ENCODE measurements at regions not wholly inside any gene's neighbourhood (a gene's known extent, or its start where the extent isn't known, plus 50 kb on each side); places are given as distances from the start of the nearest gene placed in this dataset.

DNA sequence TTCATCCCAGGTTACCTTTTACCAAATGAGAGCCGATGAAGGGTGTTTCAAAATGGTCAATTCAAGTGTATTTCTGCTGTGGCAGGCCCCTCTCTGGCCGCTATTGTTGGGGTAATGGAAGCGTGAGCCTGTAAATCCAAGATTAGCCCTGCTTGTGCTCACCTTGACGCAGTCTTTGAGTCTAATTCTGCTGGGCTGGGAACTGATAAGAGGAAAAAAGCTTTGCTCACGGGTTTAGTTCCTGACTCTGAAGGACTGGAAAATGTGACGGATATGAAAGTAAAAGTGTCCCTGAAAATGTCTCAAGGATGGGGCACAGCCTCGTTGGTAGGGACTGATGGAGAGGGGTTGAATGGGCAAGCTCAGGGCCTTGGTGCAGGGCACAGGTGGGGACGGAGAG lies 125.9 kb upstream of the GALNT2 start:
- TF ChIP-seq GATA2 (IDR thresholded peaks at IDR 0.05; ENCODE audit: low read depth, low read length) (no peak), GATA3 (IDR thresholded peaks at IDR 0.05; ENCODE audit: low read depth, low read length) (no peak)
